ENCODE measurements at regions not wholly inside any gene's neighbourhood (a gene's known extent, or its start where the extent isn't known, plus 50 kb on each side); places are given as distances from the start of the nearest gene placed in this dataset.
"Not testable (repeated sequence)": the region's sequence is repeated elsewhere in the genome, so short reads cannot be mapped to it uniquely, and the experiment has no call there.

GRCh38 chrX:18003876-18004275 lies 142.8 kb upstream of the RAI2 start:
- no peak for DNase-seq (ENCODE audit: low spot score)

GRCh38 chrX:18002791-18003190 lies 141.7 kb upstream of the RAI2 start:
- no peak for DNase-seq (ENCODE audit: low spot score)

GRCh38 chrX:17994429-17994828 lies 133.3 kb upstream of the RAI2 start:
- no peak for DNase-seq (ENCODE audit: low spot score)

- no peak for DNase-seq (ENCODE audit: low spot score)
Observed at GRCh38 chrX:17993062-17993461, 132.0 kb upstream of the RAI2 start.

- DNase-seq (ENCODE audit: low spot score): no peak
Observed at GRCh38 chrX:17990532-17990931, 129.4 kb upstream of the RAI2 start.

- DNase-seq (ENCODE audit: low spot score): no peak
Observed at GRCh38 chrX:17987783-17988182, 126.7 kb upstream of the RAI2 start.

- no peak for DNase-seq (ENCODE audit: low spot score)
Observed at GRCh38 chrX:17986977-17987376, 125.9 kb upstream of the RAI2 start.

- DNase-seq (ENCODE audit: low spot score): no peak
Observed at GRCh38 chrX:17986440-17986839, 125.3 kb upstream of the RAI2 start.

GRCh38 chrX:17984415-17984814 lies 123.3 kb upstream of the RAI2 start:
- DNase-seq (ENCODE audit: low spot score): no peak

GRCh38 chrX:17983389-17983788 lies 122.3 kb upstream of the RAI2 start:
- no peak for DNase-seq (ENCODE audit: low spot score)

GRCh38 chrX:17977696-17978095 lies 116.6 kb upstream of the RAI2 start:
- DNase-seq (ENCODE audit: low spot score): no peak

GRCh38 chrX:17976955-17977354 lies 115.9 kb upstream of the RAI2 start:
- DNase-seq (ENCODE audit: low spot score): no peak

- DNase-seq (ENCODE audit: low spot score): not testable (repeated sequence)
Observed at GRCh38 chrX:17975349-17975748, 114.3 kb upstream of the RAI2 start.

- no peak for DNase-seq (ENCODE audit: low spot score)
Observed at GRCh38 chrX:17968367-17968766, 107.3 kb upstream of the RAI2 start.

- no peak for DNase-seq (ENCODE audit: low spot score)
Observed at GRCh38 chrX:17967888-17968287, 106.8 kb upstream of the RAI2 start.

- DNase-seq (ENCODE audit: low spot score): no peak
Observed at GRCh38 chrX:17964871-17965270, 103.8 kb upstream of the RAI2 start.

- no peak for DNase-seq (ENCODE audit: low spot score)
Observed at GRCh38 chrX:17960891-17961290, 99.8 kb upstream of the RAI2 start.

- no peak for DNase-seq (ENCODE audit: low spot score)
Observed at GRCh38 chrX:17944833-17945497, 83.9 kb upstream of the RAI2 start.

- DNase-seq (ENCODE audit: low spot score): not testable (repeated sequence)
Observed at GRCh38 chrX:17941171-17941570, 80.1 kb upstream of the RAI2 start.

GRCh38 chrX:17939724-17940123 lies 78.6 kb upstream of the RAI2 start:
- DNase-seq (ENCODE audit: low spot score): no peak

- DNase-seq (ENCODE audit: low spot score): no peak
Observed at GRCh38 chrX:17933856-17934255, 72.8 kb upstream of the RAI2 start.

GRCh38 chrX:17932781-17933180 lies 71.7 kb upstream of the RAI2 start:
- no peak for DNase-seq (ENCODE audit: low spot score)

- no peak for DNase-seq (ENCODE audit: low spot score)
Observed at GRCh38 chrX:17931855-17932254, 70.8 kb upstream of the RAI2 start.

- no peak for DNase-seq (ENCODE audit: low spot score)
Observed at GRCh38 chrX:17930850-17931249, 69.8 kb upstream of the RAI2 start.

GRCh38 chrX:17923546-17923945 lies 62.4 kb upstream of the RAI2 start:
- no peak for DNase-seq (ENCODE audit: low spot score)

Measured in putamen (tissue), 1 donor.